OCI-LY1 (cell line): ENCODE measurements at regions not wholly inside any gene's neighbourhood (a gene's known extent, or its start where the extent isn't known, plus 50 kb on each side); places are given as distances from the start of the nearest gene placed in this dataset.

Experiments
- H2AFZ ChIP-seq: fragments of 200-600 bp; sonication (generic), shearing (Covaris generic); 2 replicates; pipeline ENCODE4 v1.6.0; 2014; ENCODE audit warnings: antibody characterized with exemption, mild to moderate bottlenecking, low read length
- H3F3A ChIP-seq: fragments of 200-600 bp; sonication (generic), shearing (Covaris generic); 2 replicates; pipeline ENCODE4 v1.6.0; 2014; ENCODE audit warnings: mild to moderate bottlenecking, antibody characterized with exemption, low read length, moderate library complexity; ENCODE audit not compliant: insufficient read depth
- H3K27ac ChIP-seq: fragments of 200-600 bp; sonication (generic); 2 replicates; pipeline ENCODE4 v1.5.1; 2014; ENCODE audit warnings: low read length, mixed run types, mild to moderate bottlenecking, low read depth; ENCODE audit not compliant: poor library complexity, severe bottlenecking
- H3K27me3 ChIP-seq: fragments of 200-600 bp; sonication (generic); 2 replicates; pipeline ENCODE4 v1.6.0; 2014; ENCODE audit warnings: antibody characterized with exemption, mild to moderate bottlenecking, low read length, moderate library complexity; ENCODE audit not compliant: insufficient read depth
- H3K36me3 ChIP-seq: fragments of 200-600 bp; sonication (generic); 2 replicates; pipeline ENCODE4 v1.6.1; 2014; ENCODE audit warnings: mild to moderate bottlenecking, antibody characterized with exemption, low read length, moderate library complexity, mixed read lengths; ENCODE audit not compliant: insufficient read depth
- H3K4me1 ChIP-seq: fragments of 200-600 bp; sonication (generic); 2 replicates; pipeline ENCODE4 v1.5.1; 2014; ENCODE audit warnings: mild to moderate bottlenecking, low read length, moderate library complexity; ENCODE audit not compliant: insufficient read depth, severe bottlenecking
- H3K4me2 ChIP-seq: fragments of 200-600 bp; sonication (generic), shearing (Covaris generic); 2 replicates; pipeline ENCODE4 v1.6.1; 2014; ENCODE audit warnings: low read length
- H3K4me3 ChIP-seq: fragments of 200-600 bp; sonication (generic); 2 replicates; pipeline ENCODE4 v1.5.1; 2014; ENCODE audit warnings: low read length, low read depth, mild to moderate bottlenecking, mixed read lengths; ENCODE audit not compliant: poor library complexity, severe bottlenecking
- H3K79me2 ChIP-seq: fragments of 200-600 bp; shearing (Covaris generic); 2 replicates; pipeline ENCODE4 v1.6.1; 2016; ENCODE audit warnings: mixed run types, low read length, mixed read lengths; ENCODE audit not compliant: insufficient read depth
- H3K9ac ChIP-seq: fragments of 200-600 bp; sonication (generic), shearing (Covaris generic); 2 replicates; pipeline ENCODE4 v1.6.1; 2014; ENCODE audit warnings: mild to moderate bottlenecking, low read length, mixed read lengths
- H3K9me2 ChIP-seq: fragments of 200-600 bp; sonication (generic), shearing (Covaris generic); 2 replicates; pipeline ENCODE4 v1.6.1; 2014; ENCODE audit warnings: low read depth, mild to moderate bottlenecking, low read length, mixed read lengths
- H3K9me3 ChIP-seq: fragments of 200-600 bp; shearing (Covaris generic); 2 replicates; pipeline ENCODE4 v1.6.1; 2014; ENCODE audit warnings: low read length, mixed read lengths
- H4K20me1 ChIP-seq: fragments of 200-600 bp; sonication (generic), shearing (Covaris generic); 2 replicates; pipeline ENCODE4 v1.6.0; 2016; ENCODE audit warnings: mild to moderate bottlenecking, low read length; ENCODE audit not compliant: insufficient read depth
- CTCF ChIP-seq: fragments of 200-600 bp; sonication (generic), shearing (Covaris generic); IDR thresholded peaks from 2 replicates; pipeline ENCODE4 v1.5.1; 2017; ENCODE audit warnings: mild to moderate bottlenecking, antibody characterized with exemption, low read length, moderate library complexity, mixed read lengths
- EZH2 ChIP-seq: fragments of 200-600 bp; sonication (generic), shearing (Covaris generic); IDR thresholded peaks from 2 replicates; pipeline ENCODE4 v1.8.0; 2017; ENCODE audit warnings: borderline replicate concordance, mixed run types, mild to moderate bottlenecking, antibody characterized with exemption, low read length, moderate library complexity, mixed read lengths

DNA sequence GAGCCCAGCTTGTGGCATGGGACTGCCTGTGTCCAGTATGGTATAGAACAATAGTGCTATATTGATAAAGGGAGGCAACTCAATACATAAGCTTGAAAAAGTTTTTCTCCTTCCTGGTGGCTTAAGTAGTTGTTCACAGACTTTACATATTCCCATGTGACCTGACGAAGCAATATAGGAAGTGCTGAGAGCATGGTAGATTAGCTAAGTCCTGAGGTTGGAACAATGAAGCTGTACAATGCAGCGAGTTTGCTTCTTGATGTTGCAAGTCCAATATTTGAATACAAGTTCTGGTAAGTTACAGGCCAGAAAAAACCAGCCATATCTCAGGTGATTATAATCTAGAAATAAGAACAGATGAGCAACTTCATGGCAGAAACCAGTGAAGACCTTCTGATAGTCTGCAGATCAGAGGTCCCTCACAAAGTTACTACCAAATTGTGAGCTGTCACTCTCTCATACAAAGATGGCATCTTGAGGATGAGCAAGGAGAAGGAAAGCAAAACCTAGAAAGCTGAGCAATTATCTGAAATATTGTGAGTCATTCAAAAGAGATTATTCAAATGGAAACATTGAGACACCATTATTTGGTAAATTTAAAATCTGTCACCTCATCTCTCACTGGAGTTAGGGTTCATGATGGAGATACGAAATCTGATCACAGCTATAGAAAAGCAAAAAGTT is 72.9 kb upstream of the BTG1 start:
- Histone ChIP-seq H3K27ac (no peak overlapping the region), H3K79me2 (no peaks in the 10 kb centered on the region), H3K4me3 (no peak overlapping the region), H3K27me3 (no peaks in the 10 kb centered on the region), H3K9me3 (no peaks in the 10 kb centered on the region), H3K36me3 (no peaks in the 10 kb centered on the region), H3F3A (no peaks in the 10 kb centered on the region), H2AFZ (no peak overlapping the region), H3K9ac (no peak overlapping the region), H3K4me1 (no peaks in the 10 kb centered on the region), H3K4me2 (no peak overlapping the region), H3K9me2 (no peaks in the 10 kb centered on the region), H4K20me1 (no peaks in the 10 kb centered on the region)
- no peak for TF ChIP-seq EZH2

DNA sequence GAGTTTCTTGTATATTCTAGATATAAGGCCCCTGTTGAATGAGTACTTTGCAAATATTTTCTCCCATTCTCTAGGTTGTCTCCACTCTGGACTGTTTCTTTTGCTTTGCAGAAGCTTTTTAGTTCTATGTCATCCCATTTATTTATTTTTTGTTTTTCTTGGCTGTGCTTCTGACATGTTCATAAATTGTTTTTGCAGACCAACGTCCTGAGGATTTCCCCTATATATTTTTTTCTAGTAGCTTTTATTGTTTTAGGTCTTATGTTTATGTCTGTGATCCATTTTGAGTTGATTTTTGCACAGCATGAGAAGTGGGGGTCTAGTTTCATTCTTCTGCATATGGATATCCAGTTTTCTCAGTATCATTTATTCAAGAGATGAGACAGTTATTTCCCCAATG is 70.4 kb upstream of the BTG1 start:
- Histone ChIP-seq H3K27ac (no peak overlapping the region), H3K9me2 (no peaks in the 10 kb centered on the region), H3K27me3 (no peaks in the 10 kb centered on the region), H3K9me3 (no peaks in the 10 kb centered on the region), H3K4me3 (no peak overlapping the region), H3F3A (no peaks in the 10 kb centered on the region), H3K9ac (no peak overlapping the region), H3K4me2 (no peak overlapping the region), H4K20me1 (no peaks in the 10 kb centered on the region), H3K79me2 (no peaks in the 10 kb centered on the region), H3K36me3 (no peaks in the 10 kb centered on the region), H2AFZ (no peak overlapping the region), H3K4me1 (no peaks in the 10 kb centered on the region)
- TF ChIP-seq EZH2 = no peak

GRCh38 chr12:92215358-92215757 is 69.7 kb upstream of the BTG1 start:
- no peak for TF ChIP-seq CTCF
- no peak for TF ChIP-seq EZH2
- H3K9me2 ChIP-seq = no peaks in the 10 kb centered on the region

DNA sequence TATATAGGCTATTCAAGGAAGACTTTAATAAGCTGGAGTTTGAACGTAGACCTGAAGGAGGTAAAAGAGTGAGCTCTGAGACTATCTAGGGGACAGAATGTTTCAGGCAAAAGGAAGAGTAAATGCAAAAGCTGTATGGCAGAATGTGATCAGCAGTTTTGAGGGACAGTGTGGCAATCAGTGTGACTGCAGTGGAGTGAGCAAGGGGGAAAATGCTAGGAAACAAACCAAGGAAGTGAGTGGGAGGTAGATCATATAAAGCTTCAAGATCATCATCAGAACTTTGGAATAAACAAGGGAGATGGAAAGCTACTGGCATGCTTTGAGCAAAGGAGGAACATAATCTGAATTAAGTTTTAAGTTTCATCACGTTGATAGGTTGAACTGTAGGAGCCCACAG is 67.5 kb upstream of the BTG1 start:
- TF ChIP-seq CTCF = no peak
- TF ChIP-seq EZH2 = no peak
- no peak overlapping the region for H2AFZ ChIP-seq
- H3K4me1 ChIP-seq = peaks cover 14% of the 10 kb centered on the region
- no peaks in the 10 kb centered on the region for H3K79me2 ChIP-seq
- H3K36me3 ChIP-seq = no peaks in the 10 kb centered on the region
- no peaks in the 10 kb centered on the region for H3K9me3 ChIP-seq
- no peak overlapping the region for H3K9ac ChIP-seq
- H4K20me1 ChIP-seq = no peaks in the 10 kb centered on the region
- H3K9me2 ChIP-seq = no peaks in the 10 kb centered on the region
- no peaks in the 10 kb centered on the region for H3K27me3 ChIP-seq
- H3F3A ChIP-seq = no peaks in the 10 kb centered on the region
- no peak overlapping the region for H3K4me3 ChIP-seq
- no peak overlapping the region for H3K27ac ChIP-seq
- no peak overlapping the region for H3K4me2 ChIP-seq

More at GRCh38 chr12:92215358-92215757, 69.7 kb upstream of the BTG1 start:
- H3K4me2 ChIP-seq = no peak overlapping the region
- no peaks in the 10 kb centered on the region for H3K9me3 ChIP-seq
- no peak overlapping the region for H3K9ac ChIP-seq
- no peak overlapping the region for H2AFZ ChIP-seq
- no peaks in the 10 kb centered on the region for H3F3A ChIP-seq
- no peaks in the 10 kb centered on the region for H3K4me1 ChIP-seq
- no peaks in the 10 kb centered on the region for H4K20me1 ChIP-seq
- H3K27me3 ChIP-seq = no peaks in the 10 kb centered on the region
- no peaks in the 10 kb centered on the region for H3K36me3 ChIP-seq
- H3K79me2 ChIP-seq = no peaks in the 10 kb centered on the region
- no peak overlapping the region for H3K4me3 ChIP-seq
- no peak overlapping the region for H3K27ac ChIP-seq
